GM10248 (cell line): ENCODE measurements at regions not wholly inside any gene's neighbourhood (a gene's known extent, or its start where the extent isn't known, plus 50 kb on each side); places are given as distances from the start of the nearest gene placed in this dataset.

Source experiments
- CTCF ChIA-PET: fragments of 300-600 bp; sonication (Branson Sonifier 250); formaldehyde crosslinking; extraction: SDS; loops from one replicate; lab custom pipeline; 2021; ENCODE audit warnings: antibody characterized with exemption; lab: Yijun Ruan, JAX
- POLR2A ChIA-PET: fragments of 350-650 bp; sonication (Branson Sonifier 250); formaldehyde crosslinking; extraction: SDS; loops from one replicate; lab custom pipeline; 2020; ENCODE audit warnings: antibody characterized with exemption; lab: Yijun Ruan, JAX
- DNase-seq: peaks from one replicate; pipeline ENCODE4 v3.0.0; 2012; ENCODE audit errors: extremely low spot score
- TF ChIP-seq, protein P1 (sequence below): IDR thresholded peaks from 2 replicates; pipeline ENCODE4 v1.5.1; 2012; ENCODE audit warnings: mild to moderate bottlenecking, low read depth; ENCODE audit errors: extremely low read depth, missing control alignments, control extremely low read depth

DNA sequence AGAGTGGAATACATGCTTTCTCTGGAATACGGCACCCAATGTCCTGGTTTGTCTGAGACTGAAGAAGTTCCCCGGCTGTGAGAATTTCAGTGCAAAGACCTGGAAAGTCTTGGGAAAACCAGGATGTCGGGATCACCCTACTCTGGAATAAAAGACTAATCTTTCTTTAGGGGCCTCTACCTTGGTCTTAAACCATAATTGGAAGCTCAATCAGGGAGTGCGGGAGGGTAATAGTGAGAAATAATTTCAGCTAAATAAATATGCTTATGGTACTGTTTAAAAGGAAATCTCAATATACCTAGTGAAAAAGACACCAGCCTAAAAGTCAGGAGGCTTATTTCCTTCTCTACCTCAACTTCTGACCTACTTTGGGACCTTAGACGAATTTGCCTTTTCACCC is 236.1 kb upstream of the GLI3 start:
- TF ChIP-seq, protein P1, sequence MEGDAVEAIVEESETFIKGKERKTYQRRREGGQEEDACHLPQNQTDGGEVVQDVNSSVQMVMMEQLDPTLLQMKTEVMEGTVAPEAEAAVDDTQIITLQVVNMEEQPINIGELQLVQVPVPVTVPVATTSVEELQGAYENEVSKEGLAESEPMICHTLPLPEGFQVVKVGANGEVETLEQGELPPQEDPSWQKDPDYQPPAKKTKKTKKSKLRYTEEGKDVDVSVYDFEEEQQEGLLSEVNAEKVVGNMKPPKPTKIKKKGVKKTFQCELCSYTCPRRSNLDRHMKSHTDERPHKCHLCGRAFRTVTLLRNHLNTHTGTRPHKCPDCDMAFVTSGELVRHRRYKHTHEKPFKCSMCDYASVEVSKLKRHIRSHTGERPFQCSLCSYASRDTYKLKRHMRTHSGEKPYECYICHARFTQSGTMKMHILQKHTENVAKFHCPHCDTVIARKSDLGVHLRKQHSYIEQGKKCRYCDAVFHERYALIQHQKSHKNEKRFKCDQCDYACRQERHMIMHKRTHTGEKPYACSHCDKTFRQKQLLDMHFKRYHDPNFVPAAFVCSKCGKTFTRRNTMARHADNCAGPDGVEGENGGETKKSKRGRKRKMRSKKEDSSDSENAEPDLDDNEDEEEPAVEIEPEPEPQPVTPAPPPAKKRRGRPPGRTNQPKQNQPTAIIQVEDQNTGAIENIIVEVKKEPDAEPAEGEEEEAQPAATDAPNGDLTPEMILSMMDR: no peak
- DNase-seq: no peak
- POLR2A ChIA-PET: no interaction called here
- CTCF ChIA-PET: interaction anchor here (1.8 kb wide), 1 partner anchor 17 kb away, joined by 5 read pairs; no protein-coding TSS in a partner anchor

DNA sequence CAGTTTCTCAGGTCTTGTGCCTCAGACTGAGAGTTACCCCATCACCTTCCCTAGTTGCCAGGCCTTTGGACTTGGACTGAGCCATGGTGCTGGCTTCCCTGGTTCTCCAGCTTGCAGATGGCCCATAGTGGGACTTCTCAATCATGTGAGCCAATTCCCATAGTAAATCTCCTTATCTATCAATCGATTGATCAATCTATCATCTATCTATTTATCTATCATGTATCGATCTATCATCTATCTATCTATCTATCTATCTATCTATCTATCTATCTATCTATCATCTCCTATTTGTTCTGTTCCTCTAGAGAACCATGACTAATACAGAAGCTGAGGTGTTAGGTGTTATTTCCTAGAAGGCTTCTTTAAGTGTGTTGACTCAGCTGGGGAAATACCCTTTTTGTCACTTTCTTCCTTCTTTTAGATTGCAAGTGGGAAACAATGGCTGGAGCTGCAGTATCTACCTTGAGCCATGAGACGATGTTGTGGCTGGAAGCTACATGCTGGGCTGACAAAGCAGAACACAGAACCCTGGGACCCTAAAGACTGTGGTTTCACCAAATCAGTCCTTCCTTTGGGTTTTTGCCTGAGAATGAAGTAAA is 234.7 kb upstream of the GLI3 start:
- POLR2A ChIA-PET: no interaction called here
- CTCF ChIA-PET: no interaction called here

DNA sequence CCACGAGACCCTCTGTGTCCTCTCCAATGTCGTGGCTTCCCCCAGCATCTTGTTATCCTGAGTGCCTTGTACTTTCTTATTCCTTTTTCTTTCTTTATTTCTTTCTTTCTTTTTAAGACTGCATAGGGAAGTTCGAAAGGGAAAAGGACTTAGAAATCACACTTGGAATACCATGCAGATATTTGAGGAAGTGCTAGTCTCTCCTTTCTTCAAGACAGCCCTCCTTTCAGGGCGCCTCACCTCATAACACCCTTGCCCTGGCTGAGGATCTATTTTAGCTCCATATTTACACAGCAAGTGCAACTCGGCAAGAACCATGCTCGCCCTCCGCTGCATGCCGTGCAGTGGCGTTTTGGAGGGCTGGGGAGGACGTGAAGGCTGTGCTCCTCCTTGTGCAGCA is 232.3 kb upstream of the GLI3 start:
- ChIA-PET POLR2A (no interaction called here), CTCF (no interaction called here)
- DNase-seq: no peak
- TF ChIP-seq, protein P1: no peak

More for the DNA sequence above, 234.7 kb upstream of the GLI3 start:
- TF ChIP-seq, protein P1: no peak
- no peak for DNase-seq

DNA sequence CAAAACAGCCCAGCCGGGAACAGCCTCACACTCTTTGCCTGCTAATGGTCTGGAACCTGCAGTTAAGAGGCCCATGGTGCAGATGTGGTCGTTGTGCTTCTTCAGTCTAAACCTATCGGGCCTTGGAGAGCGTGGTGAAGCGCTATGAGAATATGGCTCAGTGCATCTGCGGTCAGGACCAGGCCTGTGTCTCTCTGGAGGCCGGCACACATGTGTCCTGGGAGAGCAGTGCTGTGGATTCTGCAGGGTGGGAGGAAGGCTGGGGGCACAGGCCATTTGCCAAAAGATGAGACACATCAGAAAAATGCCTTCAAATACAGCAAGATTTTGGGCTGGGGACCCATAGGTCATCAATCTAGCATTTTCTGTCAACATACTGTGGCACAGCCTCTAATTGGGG is 231.5 kb upstream of the GLI3 start:
- TF ChIP-seq, protein P1: no peak
- DNase-seq: no peak
- ChIA-PET CTCF (interaction anchor here (1.0 kb wide), 1 partner anchor 10 kb away, joined by 3 read pairs; no protein-coding TSS in a partner anchor), POLR2A (no interaction called here)

DNA sequence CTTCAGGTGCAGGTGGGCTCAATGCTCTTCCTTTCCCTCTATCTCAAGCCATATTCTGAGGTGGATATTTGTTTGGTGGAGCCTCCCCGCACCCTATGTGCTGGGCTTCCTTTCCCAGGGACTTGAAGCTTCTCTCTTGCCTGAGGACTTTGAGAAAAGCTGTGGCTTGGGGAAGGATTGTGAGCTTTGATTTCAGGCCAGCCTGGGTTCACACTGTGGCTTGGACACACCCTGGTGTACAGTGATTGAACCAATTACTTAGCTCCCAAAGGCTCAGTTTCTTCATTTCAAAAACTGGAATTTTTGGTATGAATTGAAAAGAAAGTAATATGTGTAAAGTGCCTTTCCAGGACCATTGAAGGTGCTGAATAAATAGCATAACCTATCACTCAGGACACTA is 224.5 kb upstream of the GLI3 start:
- POLR2A ChIA-PET: no interaction called here

DNA sequence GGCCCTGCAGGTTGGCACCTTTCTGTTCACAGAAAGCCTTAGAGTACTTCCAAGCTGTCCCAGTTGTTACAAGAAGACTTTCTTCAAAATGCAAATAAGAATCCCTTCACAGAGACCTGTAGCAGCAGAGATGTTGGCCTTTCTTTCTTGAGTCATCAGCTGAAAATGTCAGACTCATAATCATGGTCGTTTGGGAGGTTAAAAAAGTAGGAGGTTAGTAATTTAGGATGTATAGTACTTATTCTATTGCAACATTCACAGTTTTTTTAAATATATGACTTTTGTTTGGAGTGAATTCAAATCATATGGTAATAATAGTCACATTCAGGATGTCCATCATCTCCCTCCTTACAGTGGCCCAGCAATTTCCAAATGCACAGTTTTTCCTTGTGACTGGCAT is 223.9 kb upstream of the GLI3 start:
- TF ChIP-seq, protein P1: no peak
- ChIA-PET POLR2A (no interaction called here), CTCF (interaction anchor here (1.7 kb wide), 1 partner anchor 9 kb away, joined by 4 read pairs; no protein-coding TSS in a partner anchor)
- no peak for DNase-seq

More for the DNA sequence above, 224.5 kb upstream of the GLI3 start:
- no peak for DNase-seq
- TF ChIP-seq, protein P1: no peak
- CTCF ChIA-PET: interaction anchor here (1.7 kb wide), 1 partner anchor 10 kb away, joined by 4 read pairs; no protein-coding TSS in a partner anchor
